ENCODE measurements at regions not wholly inside any gene's neighbourhood (a gene's known extent, or its start where the extent isn't known, plus 50 kb on each side); places are given as distances from the start of the nearest gene placed in this dataset.
A peak's percentile ranks its signal among the peaks of the same experiment; 100 is the strongest.

GRCh38 chr6:47983491-47983890 lies 127.5 kb downstream of the PTCHD4 start:
- Histone ChIP-seq H3K4me1 (ENCODE audit: low read length) (no peaks in the 10 kb centered on the region), H3K4me2 (ENCODE audit: low read length) (no peak overlapping the region), H4K20me1 (ENCODE audit: insufficient read depth, low read length) (no peaks in the 10 kb centered on the region), H3K9me3 (ENCODE audit: insufficient read depth, low read length) (no peaks in the 10 kb centered on the region), H3K4me3 (ENCODE audit: low read length) (no peak overlapping the region), H2AFZ (ENCODE audit: low read depth, low read length) (no peak overlapping the region), H3K27ac (ENCODE audit: low read length) (no peak overlapping the region), H3K36me3 (replicated peaks; ENCODE audit: low read depth, low read length) (no peaks in the 10 kb centered on the region), H3K27me3 (ENCODE audit: low read depth, low read length) (no peaks in the 10 kb centered on the region), H3K79me2 (ENCODE audit: low read length) (no peaks in the 10 kb centered on the region), H3K9ac (ENCODE audit: low read length) (no peak overlapping the region)
- no peak for TF ChIP-seq EZH2phosphoT487 (IDR thresholded peaks at IDR 0.05; ENCODE audit: low read depth)
- no peak for TF ChIP-seq CTCF (IDR thresholded peaks at IDR 0.05; ENCODE audit: low read depth, low read length)

DNA sequence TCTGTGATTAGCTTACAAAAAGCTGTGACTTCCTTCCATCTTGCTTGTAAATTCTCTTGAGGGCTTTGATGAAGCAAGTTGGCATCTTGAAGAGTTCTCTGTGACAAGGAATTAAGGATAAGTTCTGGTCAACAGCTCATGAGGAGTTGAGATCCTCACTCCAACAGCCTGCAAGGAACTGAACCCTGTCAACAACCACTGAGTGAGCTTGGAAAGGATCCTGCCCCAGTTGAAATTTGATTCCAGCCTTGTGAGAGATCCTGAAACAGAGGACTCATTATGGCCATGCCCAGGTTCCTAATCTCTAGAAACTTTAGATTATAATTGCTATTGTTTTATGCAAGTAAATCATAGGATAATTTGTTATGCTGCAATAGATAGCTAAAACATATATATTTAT lies 133.7 kb downstream of the PTCHD4 start:
- H3K4me2 ChIP-seq (ENCODE audit: low read length) = no peak overlapping the region
- H2AFZ ChIP-seq (ENCODE audit: low read depth, low read length) = no peak overlapping the region
- no peak overlapping the region for H3K9ac ChIP-seq (ENCODE audit: low read length)
- no peaks in the 10 kb centered on the region for H4K20me1 ChIP-seq (ENCODE audit: insufficient read depth, low read length)
- H3K27ac ChIP-seq (ENCODE audit: low read length) = no peak overlapping the region
- no peaks in the 10 kb centered on the region for H3K4me1 ChIP-seq (ENCODE audit: low read length)
- no peak overlapping the region for H3K4me3 ChIP-seq (ENCODE audit: low read length)
- H3K27me3 ChIP-seq (ENCODE audit: low read depth, low read length) = no peaks in the 10 kb centered on the region
- TF ChIP-seq CTCF (IDR thresholded peaks at IDR 0.05; ENCODE audit: low read depth, low read length) (no peak), EZH2phosphoT487 (IDR thresholded peaks at IDR 0.05; ENCODE audit: low read depth) (no peak)
- H3K9me3 ChIP-seq (ENCODE audit: insufficient read depth, low read length) = no peaks in the 10 kb centered on the region
- H3K36me3 ChIP-seq (replicated peaks; ENCODE audit: low read depth, low read length) = no peaks in the 10 kb centered on the region
- H3K79me2 ChIP-seq (ENCODE audit: low read length) = no peaks in the 10 kb centered on the region

DNA sequence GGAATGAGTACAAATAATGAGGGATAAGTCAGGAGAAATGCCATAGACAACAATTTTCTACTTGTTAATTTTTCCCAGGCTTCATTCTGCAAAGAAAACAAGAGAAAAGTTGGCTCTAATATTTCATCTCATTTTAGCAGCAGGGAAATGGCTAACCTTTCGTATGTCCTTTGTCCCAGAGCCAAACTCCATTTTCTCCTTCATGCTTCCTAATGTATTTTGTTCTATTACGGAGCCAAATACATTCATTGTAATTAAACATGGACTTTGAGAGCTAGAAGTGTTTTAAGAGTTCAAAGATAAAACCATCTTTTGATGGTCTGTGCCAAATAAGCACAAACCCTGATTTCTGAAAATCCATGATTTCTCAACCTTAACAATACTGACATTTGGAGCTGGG lies 136.9 kb downstream of the PTCHD4 start:
- no peak overlapping the region for H3K9ac ChIP-seq (ENCODE audit: low read length)
- H3K4me3 ChIP-seq (ENCODE audit: low read length) = no peak overlapping the region
- no peak for TF ChIP-seq EZH2phosphoT487 (IDR thresholded peaks at IDR 0.05; ENCODE audit: low read depth)

DNA sequence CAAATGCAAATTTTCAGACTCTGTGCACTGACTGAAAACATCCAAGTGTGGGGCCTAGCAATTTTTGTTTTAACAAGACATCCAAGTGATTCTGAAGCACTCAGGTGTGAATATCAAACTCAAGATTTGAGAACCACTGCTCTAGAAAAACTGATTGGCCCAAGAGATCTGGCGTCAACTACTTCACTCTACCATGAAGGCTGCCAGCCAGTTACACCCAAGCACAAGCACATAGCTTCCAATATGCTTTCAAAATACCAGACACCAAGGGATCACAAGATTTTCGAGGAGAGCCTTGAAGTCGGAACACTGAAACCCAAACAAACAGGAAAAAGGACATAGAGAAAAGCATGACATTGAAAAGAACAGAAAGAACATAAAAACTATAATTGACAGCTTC lies 140.2 kb downstream of the PTCHD4 start:
- no peak for TF ChIP-seq CTCF (IDR thresholded peaks at IDR 0.05; ENCODE audit: low read depth, low read length)
- TF ChIP-seq EZH2phosphoT487 (IDR thresholded peaks at IDR 0.05; ENCODE audit: low read depth) = no peak
- Histone ChIP-seq H2AFZ (ENCODE audit: low read depth, low read length) (0 out of 2 replicates have a peak overlapping the region, but pooled peaks have one; percentile 13), H3K4me3 (ENCODE audit: low read length) (no peak overlapping the region), H3K36me3 (replicated peaks; ENCODE audit: low read depth, low read length) (no peaks in the 10 kb centered on the region), H3K27me3 (ENCODE audit: low read depth, low read length) (no peaks in the 10 kb centered on the region), H4K20me1 (ENCODE audit: insufficient read depth, low read length) (no peaks in the 10 kb centered on the region), H3K9me3 (ENCODE audit: insufficient read depth, low read length) (no peaks in the 10 kb centered on the region), H3K79me2 (ENCODE audit: low read length) (no peaks in the 10 kb centered on the region), H3K9ac (ENCODE audit: low read length) (no peak overlapping the region), H3K27ac (ENCODE audit: low read length) (no peak overlapping the region), H3K4me1 (ENCODE audit: low read length) (peaks cover 8% of the 10 kb centered on the region), H3K4me2 (ENCODE audit: low read length) (no peak overlapping the region)

More for the DNA sequence above, 136.9 kb downstream of the PTCHD4 start:
- H4K20me1 ChIP-seq (ENCODE audit: insufficient read depth, low read length) = no peaks in the 10 kb centered on the region
- no peaks in the 10 kb centered on the region for H3K36me3 ChIP-seq (replicated peaks; ENCODE audit: low read depth, low read length)
- H3K9me3 ChIP-seq (ENCODE audit: insufficient read depth, low read length) = no peaks in the 10 kb centered on the region
- no peaks in the 10 kb centered on the region; the same call in 1 of the 2 replicates for H3K4me1 ChIP-seq (ENCODE audit: low read length)
- no peak overlapping the region for H3K27ac ChIP-seq (ENCODE audit: low read length)
- H3K4me2 ChIP-seq (ENCODE audit: low read length) = no peak overlapping the region
- no peak overlapping the region for H2AFZ ChIP-seq (ENCODE audit: low read depth, low read length)
- H3K27me3 ChIP-seq (ENCODE audit: low read depth, low read length) = no peaks in the 10 kb centered on the region
- H3K79me2 ChIP-seq (ENCODE audit: low read length) = no peaks in the 10 kb centered on the region

GRCh38 chr6:47967843-47968242 lies 143.2 kb downstream of the PTCHD4 start:
- TF ChIP-seq CTCF (IDR thresholded peaks at IDR 0.05; ENCODE audit: low read depth, low read length) (no peak), EZH2phosphoT487 (IDR thresholded peaks at IDR 0.05; ENCODE audit: low read depth) (no peak)
- H3K79me2 ChIP-seq (ENCODE audit: low read length) = no peaks in the 10 kb centered on the region
- H3K27me3 ChIP-seq (ENCODE audit: low read depth, low read length) = no peaks in the 10 kb centered on the region
- no peak overlapping the region for H3K9ac ChIP-seq (ENCODE audit: low read length)
- H3K36me3 ChIP-seq (replicated peaks; ENCODE audit: low read depth, low read length) = no peaks in the 10 kb centered on the region
- H3K27ac ChIP-seq (ENCODE audit: low read length) = no peak overlapping the region
- no peak overlapping the region for H2AFZ ChIP-seq (ENCODE audit: low read depth, low read length)
- H3K9me3 ChIP-seq (ENCODE audit: insufficient read depth, low read length) = no peaks in the 10 kb centered on the region
- no peaks in the 10 kb centered on the region for H4K20me1 ChIP-seq (ENCODE audit: insufficient read depth, low read length)
- H3K4me3 ChIP-seq (ENCODE audit: low read length) = no peak overlapping the region
- peaks cover 8% of the 10 kb centered on the region for H3K4me1 ChIP-seq (ENCODE audit: low read length)
- no peak overlapping the region for H3K4me2 ChIP-seq (ENCODE audit: low read length)

All from OCI-LY3 (cell line).